Caco-2 (cell line): ENCODE measurements at regions not wholly inside any gene's neighbourhood (a gene's known extent, or its start where the extent isn't known, plus 50 kb on each side); places are given as distances from the start of the nearest gene placed in this dataset.

ENCODE experiments used
- BruUV-seq: library from RNA; stranded (reverse); fragments of 400-500 nt; replicated peaks from 2 replicates; lab custom pipeline; 2021; lab: Mats Ljungman, UMichigan
- CTCF ChIA-PET: fragments of 300-600 bp; sonication (Branson Sonifier 250); formaldehyde crosslinking; loops from one replicate; lab custom pipeline; 2022; ENCODE audit warnings: antibody characterized with exemption; lab: Charles Lee
- POLR2A ChIA-PET: fragments of 300-600 bp; sonication (Branson Sonifier 250); formaldehyde crosslinking; loops from one replicate; lab custom pipeline; 2022; ENCODE audit warnings: antibody characterized with exemption; lab: Charles Lee
- DNase-seq, 2 experiments: peaks; one replicate each; pipeline versions ENCODE4 v3.0.0 to v3.0.0-alpha.2; 2020 to 2022
- H3K27me3 ChIP-seq: replicated peaks from 2 replicates; pipeline ENCODE4 v1.6.0; 2011; ENCODE audit warnings: low read length; ENCODE audit not compliant: control insufficient read depth, insufficient read depth
- H3K36me3 ChIP-seq: 2 replicates; pipeline ENCODE4 v1.5.1; 2011; ENCODE audit warnings: low read length; ENCODE audit not compliant: control insufficient read depth, insufficient read depth
- H3K4me1 ChIP-seq: fragments of 250-450 bp; sonication (Bioruptor Pico); 2 replicates; pipeline ENCODE4 v1.5.1; 2020; ENCODE audit warnings: mild to moderate bottlenecking
- H3K4me3 ChIP-seq: 2 replicates; pipeline ENCODE4 v1.5.1; 2011; ENCODE audit warnings: low read depth, mild to moderate bottlenecking, control low read depth, low read length
- H3K9me3 ChIP-seq: fragments of 250-450 bp; sonication (Bioruptor Pico); 2 replicates; pipeline ENCODE4 v1.5.1; 2020; ENCODE audit warnings: mild to moderate bottlenecking, moderate library complexity
- H3K27ac Mint-ChIP-seq: one replicate; pipeline ENCODE4 v1.8.0; 2022; ENCODE audit warnings: mixed read lengths; ENCODE audit not compliant: unreplicated experiment
- H3K27me3 Mint-ChIP-seq: one replicate; pipeline ENCODE4 v1.8.0; 2022; ENCODE audit warnings: mixed read lengths; ENCODE audit not compliant: insufficient read depth, unreplicated experiment
- H3K36me3 Mint-ChIP-seq: one replicate; pipeline ENCODE4 v1.8.0; 2022; ENCODE audit warnings: mild to moderate bottlenecking, mixed read lengths; ENCODE audit not compliant: insufficient read depth, unreplicated experiment
- H3K4me1 Mint-ChIP-seq: one replicate; pipeline ENCODE4 v1.8.0; 2022; ENCODE audit warnings: low read depth, mixed read lengths; ENCODE audit not compliant: unreplicated experiment
- H3K4me3 Mint-ChIP-seq: one replicate; pipeline ENCODE4 v1.8.0; 2022; ENCODE audit warnings: mild to moderate bottlenecking, moderate library complexity, mixed read lengths; ENCODE audit not compliant: unreplicated experiment
- H3K9me3 Mint-ChIP-seq: one replicate; pipeline ENCODE4 v1.8.0; 2022; ENCODE audit warnings: mixed read lengths; ENCODE audit not compliant: unreplicated experiment
- CTCF ChIP-seq, 2 experiments: fragments of 200-600 bp in 1 of 2; IDR thresholded peaks; 1 replicate in 1 of 2; 2 replicates in 1 of 2; pipeline versions ENCODE4 v1.5.1 to v1.8.0; 2011 to 2022; ENCODE audit warnings: antibody characterized with exemption in 1 of 2, control low read depth in 1 of 2, inconsistent platforms in 1 of 2, low read depth in 1 of 2, low read length in 1 of 2, mild to moderate bottlenecking in 1 of 2, moderate library complexity in 1 of 2; ENCODE audit not compliant: insufficient read depth in 1 of 2, severe bottlenecking in 1 of 2, unreplicated experiment in 1 of 2
- intact Hi-C: fragments of 100-400 bp; cut with micrococcal nuclease; formaldehyde crosslinking; loops from one replicate; pipeline ENCODE4 v1.10.0; 2022; ENCODE audit not compliant: unreplicated experiment

GRCh38 chr21:34215911-34216717 is 142.7 kb downstream of the MRPS6 start:
- no TSS peak for BruUV-seq
- H3K27me3 Mint-ChIP-seq = no peaks in the 10 kb centered on the region
- DNase-seq = no peak
- no peak overlapping the region for H3K4me3 Mint-ChIP-seq
- H3K36me3 Mint-ChIP-seq = peaks cover 8% of the 10 kb centered on the region
- no peaks in the 10 kb centered on the region for H3K4me1 Mint-ChIP-seq
- H3K36me3 ChIP-seq = no peaks in the 10 kb centered on the region
- H3K4me3 ChIP-seq = no peak overlapping the region
- POLR2A ChIA-PET = no interaction called here
- TF ChIP-seq CTCF (IDR thresholded peaks at IDR 0.05; ENCODE audit: insufficient read depth in 1 of 2, low read depth in 1 of 2, low read length in 1 of 2, severe bottlenecking in 1 of 2, unreplicated experiment in 1 of 2) = no peak
- no peaks in the 10 kb centered on the region for H3K27me3 ChIP-seq
- CTCF ChIA-PET = no interaction called here
- intact Hi-C loops = no loop called here
- H3K9me3 Mint-ChIP-seq = peaks cover 21% of the 10 kb centered on the region
- H3K27ac Mint-ChIP-seq = no peak overlapping the region
- H3K4me1 ChIP-seq = no peaks in the 10 kb centered on the region
- H3K9me3 ChIP-seq = peaks cover 7% of the 10 kb centered on the region

GRCh38 chr21:34216718-34217032 is 143.3 kb downstream of the MRPS6 start:
- H3K27me3 Mint-ChIP-seq = no peaks in the 10 kb centered on the region
- Histone ChIP-seq H3K36me3 (no peaks in the 10 kb centered on the region), H3K27me3 (no peaks in the 10 kb centered on the region), H3K4me1 (no peaks in the 10 kb centered on the region), H3K4me3 (no peak overlapping the region), H3K9me3 (peaks cover 7% of the 10 kb centered on the region)
- no peak for TF ChIP-seq CTCF (IDR thresholded peaks at IDR 0.05; ENCODE audit: insufficient read depth in 1 of 2, low read depth in 1 of 2, low read length in 1 of 2, severe bottlenecking in 1 of 2, unreplicated experiment in 1 of 2)
- no peak for DNase-seq
- intact Hi-C loops = no loop called here
- H3K4me1 Mint-ChIP-seq = no peaks in the 10 kb centered on the region
- H3K27ac Mint-ChIP-seq = no peak overlapping the region
- no peak overlapping the region for H3K4me3 Mint-ChIP-seq
- peaks cover 21% of the 10 kb centered on the region for H3K9me3 Mint-ChIP-seq
- peaks cover 8% of the 10 kb centered on the region for H3K36me3 Mint-ChIP-seq
- BruUV-seq = no TSS peak
- POLR2A ChIA-PET = no interaction called here
- CTCF ChIA-PET = no interaction called here

- H3K9me3 ChIP-seq = peaks cover 7% of the 10 kb centered on the region
- POLR2A ChIA-PET = no interaction called here
- no peaks in the 10 kb centered on the region for H3K27me3 ChIP-seq
- H3K27me3 Mint-ChIP-seq = no peaks in the 10 kb centered on the region
- DNase-seq = no peak
- TF ChIP-seq CTCF (IDR thresholded peaks at IDR 0.05; ENCODE audit: insufficient read depth in 1 of 2, low read depth in 1 of 2, low read length in 1 of 2, severe bottlenecking in 1 of 2, unreplicated experiment in 1 of 2) = no peak
- H3K9me3 Mint-ChIP-seq = peaks cover 21% of the 10 kb centered on the region
- no TSS peak for BruUV-seq
- H3K4me3 ChIP-seq = no peak overlapping the region
- intact Hi-C loops = no loop called here
- H3K4me1 Mint-ChIP-seq = no peaks in the 10 kb centered on the region
- CTCF ChIA-PET = no interaction called here
- no peak overlapping the region for H3K4me3 Mint-ChIP-seq
- peaks cover 8% of the 10 kb centered on the region for H3K36me3 Mint-ChIP-seq
- no peak overlapping the region for H3K27ac Mint-ChIP-seq
- H3K36me3 ChIP-seq = no peaks in the 10 kb centered on the region
- H3K4me1 ChIP-seq = no peaks in the 10 kb centered on the region
Measured at GRCh38 chr21:34217263-34217662, 143.9 kb downstream of the MRPS6 start.
